ENCODE measurements at regions not wholly inside any gene's neighbourhood (a gene's known extent, or its start where the extent isn't known, plus 50 kb on each side); places are given as distances from the start of the nearest gene placed in this dataset.

GRCh38 chr4:112854420-112854819, 195.0 kb upstream of the ANK2 start:
- no peak overlapping the region for H3K27ac Mint-ChIP-seq
- ChIA-PET CTCF (no interaction called here), POLR2A (no interaction called here)
- H3K27me3 Mint-ChIP-seq, result peaks cover 2 to 11% of the 10 kb centered on the region in 2 donors
- ATAC-seq (replicated peaks in 1 of 4), result no peak
- H3K27ac ChIP-seq (ENCODE audit: low read length), result no peak overlapping the region
- H3K36me3 Mint-ChIP-seq, result no peaks in the 10 kb centered on the region
- no peaks in the 10 kb centered on the region for H3K4me1 ChIP-seq (ENCODE audit: control insufficient read depth in 1 of 2, extremely low read depth in 1 of 2, insufficient read depth in 2 of 2, low read length in 2 of 2)
- DNase-seq, result no peak
- peaks cover 0 to 3% (median 0%) of the 10 kb centered on the region in 3 donors for H3K9me3 Mint-ChIP-seq
- H3K27me3 ChIP-seq (replicated peaks in 1 of 2; ENCODE audit: control insufficient read depth in 2 of 2, extremely low read depth in 1 of 2, insufficient read depth in 2 of 2, low read length in 1 of 2), result peaks cover 0 to 3% of the 10 kb centered on the region in 2 experiments
- H3K9me3 ChIP-seq, result no peaks in the 10 kb centered on the region
- H3K4me1 Mint-ChIP-seq, result no peaks in the 10 kb centered on the region
- H3K4me3 Mint-ChIP-seq, result no peak overlapping the region
- H3K36me3 ChIP-seq (ENCODE audit: control insufficient read depth in 2 of 2, extremely low read depth in 1 of 2, insufficient read depth in 1 of 2, low read length in 1 of 2), result no peaks in the 10 kb centered on the region
- no peak overlapping the region for H3K4me3 ChIP-seq (ENCODE audit: control insufficient read depth in 1 of 2, extremely low read depth in 1 of 2, low read length in 1 of 2)

GRCh38 chr4:112855058-112855457, 194.4 kb upstream of the ANK2 start:
- no peaks in the 10 kb centered on the region for H3K4me1 ChIP-seq (ENCODE audit: control insufficient read depth in 1 of 2, extremely low read depth in 1 of 2, insufficient read depth in 2 of 2, low read length in 2 of 2)
- no peak overlapping the region for H3K27ac ChIP-seq (ENCODE audit: low read length)
- peaks cover 0 to 3% (median 0%) of the 10 kb centered on the region in 3 donors for H3K9me3 Mint-ChIP-seq
- H3K4me1 Mint-ChIP-seq, result no peaks in the 10 kb centered on the region
- no peaks in the 10 kb centered on the region for H3K9me3 ChIP-seq
- ATAC-seq (replicated peaks in 1 of 4) (no peak), DNase-seq (no peak)
- no peak overlapping the region for H3K4me3 Mint-ChIP-seq
- no peaks in the 10 kb centered on the region for H3K36me3 ChIP-seq (ENCODE audit: control insufficient read depth in 2 of 2, extremely low read depth in 1 of 2, insufficient read depth in 1 of 2, low read length in 1 of 2)
- H3K27ac Mint-ChIP-seq, result no peak overlapping the region
- H3K27me3 ChIP-seq (replicated peaks in 1 of 2; ENCODE audit: control insufficient read depth in 2 of 2, extremely low read depth in 1 of 2, insufficient read depth in 2 of 2, low read length in 1 of 2), result peaks cover 0 to 3% of the 10 kb centered on the region in 2 experiments
- ChIA-PET CTCF (no interaction called here), POLR2A (no interaction called here)
- H3K27me3 Mint-ChIP-seq, result peaks cover 5 to 13% of the 10 kb centered on the region in 2 donors
- 73% methylated on average over 1 of the region's 3 CpGs for WGBS (ENCODE audit: insufficient coverage)
- H3K4me3 ChIP-seq (ENCODE audit: control insufficient read depth in 1 of 2, extremely low read depth in 1 of 2, low read length in 1 of 2), result no peak overlapping the region
- H3K36me3 Mint-ChIP-seq, result no peaks in the 10 kb centered on the region

GRCh38 chr4:112857461-112857860, 192.0 kb upstream of the ANK2 start:
- no peaks in the 10 kb centered on the region for H3K36me3 ChIP-seq (ENCODE audit: control insufficient read depth in 2 of 2, extremely low read depth in 1 of 2, insufficient read depth in 1 of 2, low read length in 1 of 2)
- Mint-ChIP-seq H3K27me3 (peaks cover 5 to 13% of the 10 kb centered on the region in 2 donors), H3K4me1 (no peaks in the 10 kb centered on the region), H3K36me3 (no peaks in the 10 kb centered on the region), H3K4me3 (no peak overlapping the region), H3K9me3 (no peaks in the 10 kb centered on the region), H3K27ac (no peak overlapping the region)
- ATAC-seq (replicated peaks in 1 of 4) (no peak), DNase-seq (no peak)
- no CpG with 5 or more reads among the region's 1 CpG for WGBS (ENCODE audit: insufficient coverage)
- CTCF ChIA-PET, result interaction anchor here in 1 of 2 donors (0.5 kb wide), 1 partner anchor 393 kb away, joined by 4 read pairs; no protein-coding TSS in a partner anchor
- H3K4me1 ChIP-seq (ENCODE audit: control insufficient read depth in 1 of 2, extremely low read depth in 1 of 2, insufficient read depth in 2 of 2, low read length in 2 of 2), result no peaks in the 10 kb centered on the region
- H3K9me3 ChIP-seq, result no peaks in the 10 kb centered on the region
- no peak overlapping the region for H3K4me3 ChIP-seq (ENCODE audit: control insufficient read depth in 1 of 2, extremely low read depth in 1 of 2, low read length in 1 of 2)
- peaks cover 0 to 3% of the 10 kb centered on the region in 2 experiments for H3K27me3 ChIP-seq (replicated peaks in 1 of 2; ENCODE audit: control insufficient read depth in 2 of 2, extremely low read depth in 1 of 2, insufficient read depth in 2 of 2, low read length in 1 of 2)
- H3K27ac ChIP-seq (ENCODE audit: low read length), result no peak overlapping the region
- POLR2A ChIA-PET, result no interaction called here

DNA sequence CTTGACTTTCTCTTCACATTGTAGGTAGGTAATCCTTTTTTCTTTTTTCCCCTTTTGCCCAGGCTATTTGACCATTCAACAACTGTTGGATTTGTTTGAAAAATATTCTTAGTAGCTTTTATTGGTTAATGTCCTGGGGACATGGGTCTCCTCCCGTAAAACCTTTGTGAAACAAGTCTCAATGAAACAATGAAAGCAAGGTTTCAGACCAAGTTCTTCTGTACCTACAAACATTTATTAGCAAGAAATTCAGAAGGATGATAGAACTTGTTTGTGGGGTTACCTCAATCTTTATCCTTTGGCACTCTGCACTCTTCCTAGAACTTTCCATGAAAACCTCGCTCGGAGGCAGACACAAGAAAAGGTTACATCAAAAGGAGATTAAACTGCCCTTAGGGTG, 190.7 kb upstream of the ANK2 start:
- no peaks in the 10 kb centered on the region for H3K9me3 ChIP-seq
- H3K27me3 Mint-ChIP-seq, result peaks cover 5 to 14% of the 10 kb centered on the region in 2 donors
- no peaks in the 10 kb centered on the region for H3K36me3 ChIP-seq (ENCODE audit: control insufficient read depth in 2 of 2, extremely low read depth in 1 of 2, insufficient read depth in 1 of 2, low read length in 1 of 2)
- no peaks in the 10 kb centered on the region for H3K9me3 Mint-ChIP-seq
- H3K4me1 ChIP-seq (ENCODE audit: control insufficient read depth in 1 of 2, extremely low read depth in 1 of 2, insufficient read depth in 2 of 2, low read length in 2 of 2), result no peaks in the 10 kb centered on the region
- no peak overlapping the region for H3K4me3 Mint-ChIP-seq
- no peaks in the 10 kb centered on the region for H3K36me3 Mint-ChIP-seq
- DNase-seq, result no peak
- WGBS (ENCODE audit: insufficient coverage), result no CpG with 5 or more reads among the region's 3 CpGs
- no peak overlapping the region for H3K4me3 ChIP-seq (ENCODE audit: control insufficient read depth in 1 of 2, extremely low read depth in 1 of 2, low read length in 1 of 2)
- no peaks in the 10 kb centered on the region for H3K27me3 ChIP-seq (replicated peaks in 1 of 2; ENCODE audit: control insufficient read depth in 2 of 2, extremely low read depth in 1 of 2, insufficient read depth in 2 of 2, low read length in 1 of 2)
- H3K27ac ChIP-seq (ENCODE audit: low read length), result no peak overlapping the region
- POLR2A ChIA-PET, result no interaction called here
- no peak overlapping the region for H3K27ac Mint-ChIP-seq
- ATAC-seq (replicated peaks in 1 of 4), result no peak
- H3K4me1 Mint-ChIP-seq, result no peaks in the 10 kb centered on the region
- CTCF ChIA-PET, result no interaction called here

GRCh38 chr4:112859456-112860184, 189.8 kb upstream of the ANK2 start:
- POLR2A ChIA-PET, result no interaction called here
- CTCF ChIA-PET, result no interaction called here
- ATAC-seq (replicated peaks in 1 of 4), result no peak
- H3K4me1 Mint-ChIP-seq, result no peaks in the 10 kb centered on the region
- no peak overlapping the region for H3K4me3 ChIP-seq (ENCODE audit: control insufficient read depth in 1 of 2, extremely low read depth in 1 of 2, low read length in 1 of 2)
- no peaks in the 10 kb centered on the region for H3K36me3 Mint-ChIP-seq
- H3K9me3 ChIP-seq, result no peaks in the 10 kb centered on the region
- H3K27me3 Mint-ChIP-seq, result peaks cover 6 to 8% of the 10 kb centered on the region in 2 donors
- H3K27ac Mint-ChIP-seq, result no peak overlapping the region
- no peak for DNase-seq
- no peak overlapping the region for H3K27ac ChIP-seq (ENCODE audit: low read length)
- H3K9me3 Mint-ChIP-seq, result no peaks in the 10 kb centered on the region
- WGBS (ENCODE audit: insufficient coverage), result no CpG with 5 or more reads among the region's 2 CpGs
- H3K4me1 ChIP-seq (ENCODE audit: control insufficient read depth in 1 of 2, extremely low read depth in 1 of 2, insufficient read depth in 2 of 2, low read length in 2 of 2), result no peaks in the 10 kb centered on the region
- no peak overlapping the region for H3K4me3 Mint-ChIP-seq
- peaks cover 0 to 3% of the 10 kb centered on the region in 2 experiments for H3K27me3 ChIP-seq (replicated peaks in 1 of 2; ENCODE audit: control insufficient read depth in 2 of 2, extremely low read depth in 1 of 2, insufficient read depth in 2 of 2, low read length in 1 of 2)
- H3K36me3 ChIP-seq (ENCODE audit: control insufficient read depth in 2 of 2, extremely low read depth in 1 of 2, insufficient read depth in 1 of 2, low read length in 1 of 2), result no peaks in the 10 kb centered on the region

- ChIA-PET CTCF (interaction anchor here in 1 of 2 donors (0.7 kb wide), 1 partner anchor 20 kb away, joined by 3 read pairs; no protein-coding TSS in a partner anchor), POLR2A (no interaction called here)
- Histone ChIP-seq H3K27me3 (replicated peaks in 1 of 2; ENCODE audit: control insufficient read depth in 2 of 2, extremely low read depth in 1 of 2, insufficient read depth in 2 of 2, low read length in 1 of 2) (peaks cover 0 to 3% of the 10 kb centered on the region in 2 experiments), H3K4me1 (ENCODE audit: control insufficient read depth in 1 of 2, extremely low read depth in 1 of 2, insufficient read depth in 2 of 2, low read length in 2 of 2) (no peaks in the 10 kb centered on the region), H3K27ac (ENCODE audit: low read length) (no peak overlapping the region), H3K9me3 (no peaks in the 10 kb centered on the region), H3K36me3 (ENCODE audit: control insufficient read depth in 2 of 2, extremely low read depth in 1 of 2, insufficient read depth in 1 of 2, low read length in 1 of 2) (no peaks in the 10 kb centered on the region), H3K4me3 (ENCODE audit: control insufficient read depth in 1 of 2, extremely low read depth in 1 of 2, low read length in 1 of 2) (no peak overlapping the region)
- Mint-ChIP-seq H3K27me3 (peaks cover 6 to 7% of the 10 kb centered on the region in 2 donors), H3K4me1 (no peaks in the 10 kb centered on the region), H3K9me3 (no peaks in the 10 kb centered on the region), H3K36me3 (no peaks in the 10 kb centered on the region), H3K27ac (no peak overlapping the region), H3K4me3 (no peak overlapping the region)
- WGBS (ENCODE audit: insufficient coverage), result 94% methylated on average over 2 of the region's 5 CpGs
- DNase-seq (no peak), ATAC-seq (replicated peaks in 1 of 4) (no peak)
These were observed 188.4 kb upstream of the ANK2 start for GRCh38 chr4:112860830-112861690.
